ENCODE measurements at regions not wholly inside any gene's neighbourhood (a gene's known extent, or its start where the extent isn't known, plus 50 kb on each side); places are given as distances from the start of the nearest gene placed in this dataset.
"Not testable (repeated sequence)": the region's sequence is repeated elsewhere in the genome, so short reads cannot be mapped to it uniquely, and the experiment has no call there.

DNA sequence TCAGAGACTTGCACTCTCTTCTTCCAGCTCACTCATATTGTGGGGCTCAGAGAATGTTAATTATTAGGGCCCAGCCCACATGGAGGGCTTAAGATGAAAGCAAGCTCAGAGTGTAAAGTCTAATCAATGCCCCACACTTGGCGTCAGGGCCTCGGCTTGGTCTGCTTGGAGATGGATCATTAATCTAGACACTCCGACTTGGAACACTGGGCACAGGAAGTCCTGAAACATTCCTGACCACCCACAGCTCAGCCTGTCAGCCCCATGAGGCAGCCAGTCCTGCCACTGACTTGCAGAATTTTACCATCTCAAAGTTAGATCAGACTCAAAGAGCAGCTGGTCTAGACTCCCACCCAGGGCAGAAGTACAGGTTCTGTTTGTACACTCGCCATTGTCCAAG is 69.8 kb upstream of the TRABD2B start:
- no peaks in the 10 kb centered on the region for H3K36me3 Mint-ChIP-seq (ENCODE audit: low read depth)
- peaks cover 17% of the 10 kb centered on the region for H3K4me1 Mint-ChIP-seq
- peaks cover 49% of the 10 kb centered on the region for H3K27me3 Mint-ChIP-seq (ENCODE audit: low read depth)
- no peak for TF ChIP-seq CTCF (IDR thresholded peaks at IDR 0.05; ENCODE audit: unreplicated experiment in 3 of 3)
- H3K9me3 Mint-ChIP-seq = no peaks in the 10 kb centered on the region
- peak overlapping the region; percentile 78 to 90 (median 90) for H3K27ac Mint-ChIP-seq
- H3K4me3 Mint-ChIP-seq = no peak overlapping the region

GRCh38 chr1:48064693-48065092 is 67.5 kb upstream of the TRABD2B start:
- not testable (repeated sequence) for H3K27ac Mint-ChIP-seq; H3K4me3 Mint-ChIP-seq; H3K9me3 Mint-ChIP-seq; H3K36me3 Mint-ChIP-seq (ENCODE audit: low read depth)
- H3K27me3 Mint-ChIP-seq (ENCODE audit: low read depth) = peaks cover 54% of the 10 kb centered on the region
- H3K4me1 Mint-ChIP-seq = peaks cover 28% of the 10 kb centered on the region

DNA sequence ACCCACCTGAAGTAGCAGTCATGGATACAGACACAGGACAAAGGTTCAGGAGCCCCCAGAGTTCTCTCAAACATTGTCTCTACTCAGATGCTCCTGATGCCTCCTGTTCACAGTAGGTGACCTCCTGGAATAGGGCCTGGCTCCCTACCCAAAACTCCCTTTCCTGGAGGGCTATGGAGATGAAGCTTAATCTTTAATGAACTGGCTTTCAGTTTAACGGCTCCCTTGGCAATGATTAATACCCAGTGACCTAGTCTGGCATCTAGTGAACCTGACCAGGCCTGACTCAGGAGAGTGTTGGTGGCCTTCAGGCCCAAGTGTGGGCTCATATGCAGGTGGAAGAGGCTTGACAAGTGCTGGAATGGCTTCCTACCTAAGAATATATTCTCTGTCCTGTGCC is 65.2 kb upstream of the TRABD2B start:
- Mint-ChIP-seq H3K4me3 (no peak overlapping the region), H3K4me1 (peaks cover 25% of the 10 kb centered on the region), H3K27ac (peak overlapping the region; percentile 48 to 92 (median 89)), H3K36me3 (ENCODE audit: low read depth) (no peaks in the 10 kb centered on the region), H3K27me3 (ENCODE audit: low read depth) (peaks cover 48% of the 10 kb centered on the region), H3K9me3 (no peaks in the 10 kb centered on the region)
- no peak for TF ChIP-seq CTCF (IDR thresholded peaks at IDR 0.05; ENCODE audit: unreplicated experiment in 3 of 3)

GRCh38 chr1:48061162-48062136 is 64.3 kb upstream of the TRABD2B start:
- peak; percentile 69 to 80 (median 78) for TF ChIP-seq CTCF (IDR thresholded peaks at IDR 0.05; ENCODE audit: unreplicated experiment in 3 of 3)
- H3K4me3 Mint-ChIP-seq = no peak overlapping the region
- H3K9me3 Mint-ChIP-seq = no peaks in the 10 kb centered on the region
- H3K36me3 Mint-ChIP-seq (ENCODE audit: low read depth) = no peaks in the 10 kb centered on the region
- peaks cover 22% of the 10 kb centered on the region for H3K4me1 Mint-ChIP-seq
- peaks cover 57% of the 10 kb centered on the region for H3K27me3 Mint-ChIP-seq (ENCODE audit: low read depth)
- H3K27ac Mint-ChIP-seq = peak overlapping the region; percentile 48 to 92 (median 58)

DNA sequence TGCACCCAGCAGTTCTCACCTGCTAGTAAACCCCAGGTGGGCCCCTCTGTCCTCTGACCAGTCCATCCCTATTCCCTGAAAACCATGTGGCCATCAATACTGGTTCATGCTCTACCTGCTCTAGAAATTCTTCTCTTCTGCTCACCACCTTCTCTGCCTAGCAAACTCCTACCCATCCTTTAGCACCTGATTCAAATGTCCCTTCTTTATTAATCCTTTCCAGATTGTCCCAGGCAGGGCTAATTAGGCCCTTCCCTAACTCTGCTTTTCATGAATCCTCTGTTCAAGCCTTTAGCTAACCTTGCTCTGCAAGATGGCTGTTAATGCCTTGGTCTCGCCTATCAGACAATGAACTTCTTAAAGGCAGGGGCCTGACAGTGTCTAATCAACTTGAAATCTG is 62.1 kb upstream of the TRABD2B start:
- no peaks in the 10 kb centered on the region for H3K9me3 Mint-ChIP-seq
- TF ChIP-seq CTCF (IDR thresholded peaks at IDR 0.05; ENCODE audit: unreplicated experiment in 3 of 3) = no peak
- peaks cover 20% of the 10 kb centered on the region for H3K4me1 Mint-ChIP-seq
- no peak overlapping the region for H3K4me3 Mint-ChIP-seq
- H3K27ac Mint-ChIP-seq = peak overlapping the region; percentile 13 to 76 (median 63)
- no peaks in the 10 kb centered on the region for H3K36me3 Mint-ChIP-seq (ENCODE audit: low read depth)
- H3K27me3 Mint-ChIP-seq (ENCODE audit: low read depth) = peaks cover 76% of the 10 kb centered on the region

GRCh38 chr1:48058135-48059025 is 61.2 kb upstream of the TRABD2B start:
- Mint-ChIP-seq H3K9me3 (no peaks in the 10 kb centered on the region), H3K27ac (peak overlapping the region; percentile 13 to 76 (median 63)), H3K27me3 (ENCODE audit: low read depth) (peaks cover 83% of the 10 kb centered on the region), H3K36me3 (ENCODE audit: low read depth) (no peaks in the 10 kb centered on the region), H3K4me1 (peaks cover 24% of the 10 kb centered on the region), H3K4me3 (no peak overlapping the region)
- no peak for TF ChIP-seq CTCF (IDR thresholded peaks at IDR 0.05; ENCODE audit: unreplicated experiment in 3 of 3)

Measured in nephron (organoid).